RPMI8226 (cell line): ENCODE measurements at regions not wholly inside any gene's neighbourhood (a gene's known extent, or its start where the extent isn't known, plus 50 kb on each side); places are given as distances from the start of the nearest gene placed in this dataset.

Source experiments
- DNase-seq: peaks from one replicate; pipeline ENCODE4 v3.0.0-alpha.2; 2015

DNA sequence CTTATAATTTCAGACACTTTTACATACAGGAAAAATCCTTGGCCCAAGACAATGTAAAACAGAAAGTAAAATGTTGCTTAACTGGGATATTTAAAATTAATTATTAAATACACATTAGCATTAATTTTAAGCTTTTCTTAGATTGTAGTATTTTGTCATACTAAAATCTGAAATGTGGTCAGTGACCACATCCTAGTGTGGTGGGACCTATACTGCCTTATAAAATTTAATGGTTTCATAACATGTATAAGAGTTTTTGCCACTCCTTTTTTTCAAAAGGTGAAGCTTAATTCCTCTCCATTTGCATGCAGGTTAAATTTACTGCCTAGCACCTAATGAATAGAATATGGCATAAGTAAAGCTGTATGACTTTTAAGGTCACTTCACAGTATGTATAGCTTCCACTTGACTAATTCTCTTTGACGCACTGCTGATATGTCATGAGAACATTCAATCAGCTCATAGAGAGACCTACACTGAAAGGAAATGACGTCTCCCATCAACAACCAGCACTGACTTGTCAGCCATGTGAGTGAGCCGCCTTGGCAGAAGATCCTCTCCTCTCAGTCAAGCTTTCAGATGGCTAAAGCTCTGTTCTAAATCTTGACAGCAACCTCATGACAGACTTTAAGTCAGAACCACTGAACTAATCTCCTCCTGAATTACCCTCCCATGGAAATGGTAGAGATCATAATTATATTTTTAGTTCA, 847.8 kb downstream of the SI start:
- DNase-seq = no peak

DNA sequence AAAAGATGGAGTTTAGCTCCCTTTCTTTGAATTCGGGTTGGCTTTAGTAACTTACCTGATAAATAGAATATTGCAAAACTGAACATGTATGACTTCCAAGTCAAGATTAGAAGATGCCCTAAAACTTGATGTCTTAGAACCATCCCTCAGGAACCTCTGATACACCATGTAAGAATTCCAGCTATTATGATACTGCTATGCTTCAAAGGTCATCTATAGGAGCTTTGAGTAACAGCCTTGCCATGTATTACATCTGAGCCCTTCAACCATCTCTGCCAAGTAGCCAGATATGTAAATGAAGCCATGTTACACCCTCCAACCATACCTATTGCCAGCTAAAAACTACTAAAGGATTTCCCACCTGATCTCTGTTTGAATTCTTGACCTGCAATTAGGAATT, 854.2 kb downstream of the SI start:
- DNase-seq = no peak

DNA sequence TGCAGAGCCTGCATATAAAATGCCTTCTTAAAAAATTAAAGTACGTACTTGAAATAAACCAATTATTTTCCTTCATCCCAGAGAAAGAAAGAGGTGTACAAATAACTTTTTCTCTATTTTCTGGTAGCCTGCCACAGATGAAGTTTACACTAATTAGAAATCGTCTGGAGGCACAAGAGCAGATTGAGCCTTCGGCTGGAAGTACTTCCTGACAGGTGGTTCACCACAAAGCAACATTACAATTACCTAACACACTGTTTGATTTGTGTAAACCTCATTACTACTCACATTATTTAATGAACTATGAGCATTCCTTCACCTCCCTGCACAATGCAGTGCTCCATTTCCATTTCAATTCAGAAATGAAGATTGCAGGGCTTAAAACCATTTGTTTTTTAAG, 856.1 kb downstream of the SI start:
- DNase-seq = no peak

DNA sequence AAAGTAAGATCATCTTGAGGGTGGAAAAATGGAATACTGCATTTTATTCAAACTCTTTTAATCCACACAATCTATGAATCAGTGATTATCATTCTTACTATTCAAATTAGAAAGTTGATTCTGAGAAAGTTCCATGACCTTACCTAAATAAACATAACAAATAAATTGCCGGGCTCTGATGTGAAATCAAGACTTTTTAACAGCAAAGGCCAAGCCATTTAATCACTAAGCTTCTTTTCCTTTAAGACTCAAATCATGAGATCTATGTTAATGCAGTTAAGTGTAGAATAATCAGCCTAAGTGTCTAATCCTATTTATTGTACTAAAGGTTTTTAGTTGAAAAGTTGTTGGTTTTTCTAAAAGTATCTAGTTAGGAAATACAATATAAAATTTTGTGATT, 857.0 kb downstream of the SI start:
- DNase-seq = no peak

DNA sequence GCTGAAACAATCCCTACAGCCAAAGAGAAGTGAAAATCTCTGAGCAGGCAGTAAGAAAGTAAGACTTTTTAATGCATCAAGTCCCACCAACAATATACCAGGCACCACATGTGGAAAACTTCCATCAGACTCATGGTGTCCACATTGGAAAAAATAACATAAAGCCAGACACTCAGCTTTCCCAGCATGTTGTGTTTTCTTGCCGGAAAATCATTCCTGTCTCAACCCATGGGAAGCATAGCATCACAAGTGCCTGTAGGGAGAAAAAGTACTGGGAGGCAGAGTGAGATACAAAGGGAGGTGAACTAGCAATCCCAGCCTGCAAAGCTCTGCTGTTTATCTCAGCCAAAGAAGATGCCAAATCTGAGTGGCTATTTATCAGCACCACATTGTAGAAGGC, 868.9 kb downstream of the SI start:
- DNase-seq = no peak

DNA sequence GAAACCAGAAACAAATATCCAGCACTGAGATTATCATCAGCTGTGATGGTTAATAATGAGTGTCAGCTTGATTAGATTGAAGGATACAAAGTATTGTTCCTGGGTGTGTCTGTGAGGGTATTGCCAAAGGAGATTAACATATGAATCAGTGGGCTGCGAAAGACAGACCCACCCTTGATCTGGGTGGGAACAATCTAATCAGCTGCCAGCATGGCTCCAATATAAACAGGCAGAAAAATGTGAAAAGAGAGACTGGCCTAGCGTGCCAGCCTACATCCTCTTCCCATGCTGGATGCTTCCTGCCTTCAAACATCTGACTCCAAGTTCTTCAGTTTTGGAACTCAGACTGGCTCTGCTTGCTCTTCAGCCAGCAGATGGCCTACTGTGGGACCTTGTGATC, 869.5 kb downstream of the SI start:
- DNase-seq = no peak

DNA sequence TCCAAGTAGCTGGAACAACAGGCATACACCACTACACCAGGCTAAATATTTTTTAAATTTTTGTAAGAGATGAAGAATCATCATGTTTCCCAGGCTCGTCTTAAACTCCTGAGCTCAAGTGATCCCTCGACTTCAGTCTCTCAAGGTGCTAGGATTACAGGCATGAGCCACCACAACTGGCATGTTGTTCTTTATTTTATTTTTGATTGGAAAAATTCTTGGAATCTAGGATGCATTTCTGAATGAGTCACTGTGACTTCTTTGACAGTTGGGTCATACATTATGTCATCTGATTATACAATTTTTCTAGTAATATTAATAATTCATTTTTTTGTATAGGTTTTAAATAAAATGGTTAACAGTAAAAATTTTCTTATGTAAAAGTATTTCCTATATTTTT, 870.2 kb downstream of the SI start:
- no peak for DNase-seq

DNA sequence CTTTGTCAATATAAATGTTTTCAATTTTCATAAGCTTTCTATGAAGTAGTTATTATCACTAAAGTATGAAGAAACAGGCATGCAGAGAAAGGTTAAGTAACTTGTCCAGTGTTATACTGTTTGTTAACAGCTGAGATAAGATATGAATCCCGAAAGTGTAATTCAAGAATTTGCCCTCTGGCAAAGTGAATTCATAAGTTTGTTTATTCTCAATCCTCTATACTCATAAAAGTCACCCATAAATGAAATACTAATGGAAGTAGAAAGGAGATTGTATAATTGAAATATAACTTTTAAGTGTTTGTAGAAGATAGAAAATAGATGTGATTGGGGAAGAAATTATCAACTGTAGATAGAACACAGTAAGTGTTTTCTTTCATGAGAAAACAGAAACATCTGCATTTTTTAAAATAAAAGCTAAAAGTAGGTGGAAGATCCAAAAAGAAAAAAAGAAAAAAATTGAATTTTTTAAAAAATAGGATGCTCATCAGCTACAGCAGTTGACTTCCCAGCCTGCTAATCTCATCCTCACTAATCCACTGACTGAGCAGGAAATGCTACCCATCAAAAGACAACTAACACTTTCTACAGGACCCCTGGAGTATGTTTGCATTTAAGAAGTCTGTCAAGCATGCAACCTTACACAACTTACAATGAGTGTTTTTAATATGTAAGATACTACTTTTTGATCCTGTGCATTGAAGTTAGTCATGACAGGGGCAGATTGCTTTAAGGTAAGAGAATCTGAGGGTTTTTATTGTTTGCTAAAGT, 878.1 kb downstream of the SI start:
- no peak for DNase-seq

DNA sequence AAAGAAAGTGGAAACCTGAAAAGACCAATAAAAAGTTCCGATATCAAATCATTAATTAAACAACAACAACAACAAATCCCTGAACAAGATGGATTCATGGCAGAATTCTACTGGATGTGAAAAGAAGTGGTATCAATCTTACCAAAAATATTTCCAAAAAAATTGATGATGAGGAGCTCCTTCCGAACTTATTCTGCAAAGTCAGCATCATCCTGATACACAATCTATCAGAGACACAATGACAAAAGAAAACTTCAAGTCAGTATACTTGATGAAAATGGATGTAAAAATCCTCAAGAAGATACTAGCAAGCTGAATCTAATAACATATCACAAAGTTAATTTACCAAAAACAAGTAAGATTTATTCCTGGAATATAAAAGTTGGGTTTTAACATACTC, 881.8 kb downstream of the SI start:
- no peak for DNase-seq

DNA sequence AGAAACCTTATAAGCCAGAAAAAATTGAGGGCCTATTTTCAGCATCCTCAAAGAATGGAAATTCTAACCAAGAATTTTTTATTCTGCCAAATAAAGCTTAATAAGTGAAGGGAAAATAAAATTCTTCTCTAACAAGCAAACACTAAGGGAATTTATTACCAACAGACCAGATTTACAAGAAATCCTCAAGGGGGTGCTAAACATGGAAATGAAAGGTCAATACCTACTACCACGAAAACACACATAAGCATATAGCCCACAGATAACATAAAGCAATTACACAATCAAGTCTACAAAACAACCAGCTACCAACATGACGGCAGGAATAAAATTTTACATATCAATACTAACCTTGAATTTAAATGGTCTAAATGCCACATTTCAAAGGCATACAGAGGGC, 883.5 kb downstream of the SI start:
- DNase-seq = no peak

DNA sequence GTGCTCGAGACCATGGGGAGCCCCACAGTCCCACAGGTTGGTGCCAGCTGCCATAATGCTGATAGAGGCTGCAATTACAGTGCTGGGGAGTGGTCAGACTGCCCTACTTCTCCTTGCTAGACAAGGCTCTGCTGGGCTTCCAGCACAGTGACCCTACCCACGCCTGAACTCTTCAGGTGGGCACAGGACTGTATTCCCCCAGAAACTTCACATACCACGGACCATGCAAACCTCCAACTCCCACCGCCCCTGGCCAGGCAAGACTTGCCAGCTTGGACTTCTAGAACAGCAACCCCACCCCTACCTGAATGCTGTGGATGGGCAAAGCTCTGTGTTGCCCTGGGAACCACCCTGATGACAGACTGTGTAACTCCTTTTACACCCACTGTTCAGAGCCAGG, 885.3 kb downstream of the SI start:
- DNase-seq = no peak

DNA sequence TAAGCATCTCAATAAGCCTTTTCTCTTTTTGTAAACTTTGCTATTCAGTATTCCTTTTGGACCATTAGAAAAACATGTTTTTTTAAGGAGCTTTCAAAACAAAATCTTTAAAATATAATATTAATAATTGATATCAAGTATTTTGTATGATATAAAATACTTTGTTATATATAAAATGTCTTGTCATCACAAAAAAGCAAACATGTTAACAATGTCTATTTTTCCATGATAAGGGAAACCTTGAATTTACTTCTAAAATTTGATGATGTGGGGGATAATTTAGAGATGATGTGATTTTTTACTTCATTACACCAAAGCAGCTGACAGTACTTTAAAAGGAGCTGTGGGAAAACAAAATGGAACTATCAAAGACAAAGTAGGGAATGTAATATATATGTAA, 887.7 kb downstream of the SI start:
- DNase-seq = no peak

DNA sequence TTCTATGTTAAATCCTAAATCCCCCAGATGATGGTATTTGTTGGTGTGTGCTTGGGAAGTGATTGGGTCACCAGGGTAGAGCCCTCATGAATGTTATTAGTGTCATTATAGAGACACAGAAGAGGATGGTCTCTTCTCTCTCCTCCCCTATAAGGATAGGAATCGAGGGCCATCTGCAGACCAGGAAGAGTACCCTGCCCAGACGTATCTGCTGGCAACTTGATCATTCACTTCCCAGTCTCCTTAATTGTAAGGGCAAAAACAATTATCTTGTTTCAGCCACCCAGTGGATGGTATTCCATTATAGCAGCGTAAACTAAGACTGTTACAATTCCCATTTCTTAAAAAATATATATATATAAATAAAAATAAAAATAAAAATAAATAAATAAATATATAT, 892.2 kb downstream of the SI start:
- DNase-seq = no peak

DNA sequence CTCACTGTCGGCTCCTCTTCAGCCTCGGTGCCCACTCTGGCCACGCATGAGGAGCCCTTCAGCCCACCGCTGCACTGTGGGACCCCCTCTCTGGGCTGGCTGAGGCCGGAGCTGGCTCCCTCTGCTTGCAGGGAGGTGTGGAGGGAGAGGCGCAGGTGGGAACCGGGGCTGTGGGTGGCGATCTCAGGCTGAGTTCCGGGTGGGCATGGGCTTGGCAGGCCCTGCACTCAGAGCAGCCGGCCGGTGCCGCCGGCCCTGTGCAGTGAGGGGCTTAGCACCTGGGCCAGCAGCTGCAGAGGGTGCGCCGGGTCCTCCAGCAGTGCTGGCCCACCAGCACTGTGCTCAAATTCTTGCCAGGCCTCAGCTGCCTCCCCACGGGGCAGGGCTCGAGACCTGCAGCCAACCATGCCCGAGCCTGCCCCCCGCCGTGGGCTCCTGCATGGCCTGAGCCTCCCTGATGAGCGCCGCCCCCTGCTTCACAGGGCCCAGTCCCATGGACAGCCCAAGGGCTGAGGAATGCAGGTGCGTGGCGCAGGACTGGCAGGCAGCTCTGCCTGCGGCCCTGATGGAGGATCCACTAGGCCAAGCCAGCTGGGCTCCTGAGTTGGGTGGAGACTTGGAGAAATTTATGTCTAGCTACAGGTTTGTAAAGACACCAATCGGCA, 899.1 kb downstream of the SI start:
- no peak for DNase-seq

DNA sequence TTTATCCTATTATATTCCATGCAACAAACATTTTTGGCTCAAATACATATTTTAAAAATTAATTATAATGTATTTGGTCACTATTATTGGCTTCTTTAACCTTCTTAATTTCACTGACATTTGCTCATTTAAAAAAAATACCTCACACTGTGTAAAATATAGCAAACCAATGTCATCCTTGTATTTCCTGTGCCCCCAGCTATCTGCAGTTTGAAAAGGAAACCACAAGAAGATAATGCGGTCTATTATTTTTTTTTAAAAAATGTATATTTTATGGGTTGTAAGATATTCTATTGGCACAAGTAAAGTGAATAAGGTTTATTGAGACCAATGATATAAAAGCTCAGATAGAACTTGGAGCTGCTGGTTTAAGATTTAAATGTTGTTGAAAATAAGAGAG, 904.2 kb downstream of the SI start:
- DNase-seq = no peak

DNA sequence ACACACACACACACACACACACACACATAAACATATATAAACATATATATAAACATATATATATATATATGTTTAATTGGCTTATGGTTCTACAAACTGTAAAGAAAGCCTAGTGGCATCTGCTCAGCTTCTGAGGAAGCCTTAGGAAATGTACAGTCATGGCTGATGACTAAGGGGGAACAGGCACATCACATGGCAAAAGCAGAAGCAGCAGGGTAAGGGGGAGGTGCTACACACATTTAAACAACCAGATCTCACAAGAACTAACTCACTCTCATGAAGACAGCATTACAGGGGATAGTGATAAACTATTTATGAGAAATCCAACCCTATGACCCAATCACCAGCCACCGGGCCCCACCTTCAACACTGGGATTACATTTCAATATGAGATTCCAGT, 922.9 kb downstream of the SI start:
- DNase-seq = no peak

DNA sequence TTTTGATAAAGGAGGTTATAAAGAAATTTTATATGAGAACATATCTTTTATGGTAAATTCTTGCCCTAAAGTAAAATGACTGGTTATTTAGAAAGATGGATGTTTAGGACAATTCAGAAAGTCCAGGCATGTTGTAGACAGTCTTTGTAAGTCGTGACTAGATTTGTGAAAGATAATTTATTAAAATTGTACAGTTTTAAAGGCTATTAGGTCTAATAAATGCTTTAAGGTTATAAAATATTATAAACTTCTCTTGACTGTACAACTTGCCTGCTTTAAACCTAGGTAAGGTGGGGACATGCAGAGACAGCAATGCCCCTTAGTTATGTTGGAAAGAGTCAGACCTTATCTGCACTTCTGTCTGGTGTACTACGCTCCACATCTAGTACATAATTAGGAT, 933.5 kb downstream of the SI start:
- DNase-seq = no peak

DNA sequence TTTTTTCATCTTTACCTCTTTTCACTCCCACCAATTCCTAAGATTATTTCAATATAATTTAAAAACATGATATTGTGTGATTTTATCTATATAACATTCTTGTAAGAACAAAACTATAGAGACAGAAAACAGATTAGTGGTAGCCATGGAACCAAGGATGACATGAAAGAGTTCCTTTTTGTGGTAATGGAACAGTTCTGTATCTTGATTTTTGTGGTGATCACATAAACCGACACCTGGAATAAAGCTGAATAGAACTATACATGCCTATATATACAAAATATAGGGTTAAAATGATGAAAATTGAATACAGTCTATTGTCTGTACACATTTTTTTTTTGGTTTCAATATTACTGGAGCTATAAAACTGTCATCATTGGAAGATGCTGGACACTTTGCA, 945.4 kb downstream of the SI start:
- no peak for DNase-seq

DNA sequence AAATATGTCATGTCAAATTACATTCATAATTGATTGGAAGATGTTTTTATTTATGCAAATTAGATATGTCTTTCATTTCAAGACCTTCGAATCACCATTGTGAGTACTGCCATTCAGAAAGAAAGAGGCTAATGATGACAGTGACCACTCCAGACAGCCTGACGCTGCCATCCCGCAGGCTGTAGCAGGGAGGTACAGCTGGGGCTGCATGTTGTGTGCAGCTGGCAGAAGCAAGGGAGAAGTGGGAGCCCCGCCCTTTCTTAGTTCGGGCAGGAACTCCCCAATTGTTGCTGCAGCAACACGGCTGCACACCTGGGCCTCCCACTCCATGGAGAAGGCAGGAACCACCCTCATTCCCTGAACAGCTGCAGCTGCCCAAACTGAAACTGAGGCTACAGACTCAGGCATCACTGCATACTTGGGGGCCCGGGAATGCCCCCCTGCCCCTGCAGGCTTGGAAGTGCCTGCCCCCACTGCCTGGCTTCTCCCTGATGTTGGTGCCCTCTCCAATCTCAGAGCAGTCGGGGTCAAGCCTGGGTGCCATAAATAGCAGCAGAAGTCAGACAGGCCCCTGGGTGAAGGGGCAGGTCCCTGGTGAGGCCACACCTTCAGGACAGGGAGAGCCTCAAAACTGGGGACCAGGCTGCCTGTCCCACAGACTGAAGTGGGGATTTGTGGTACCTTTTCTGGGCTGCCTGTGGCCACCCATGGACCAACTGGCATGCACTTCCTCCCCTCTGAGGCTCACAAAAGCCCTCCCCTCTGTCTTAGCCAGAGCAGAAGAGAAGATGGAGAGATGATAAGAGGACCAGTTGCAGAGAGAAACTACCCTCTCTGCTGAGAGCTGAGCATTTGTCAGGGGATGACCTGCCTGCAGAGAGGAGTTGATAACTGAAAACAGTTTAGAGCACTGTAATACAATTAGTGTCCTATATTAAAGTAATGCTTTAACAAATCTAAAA, 964.6 kb downstream of the SI start:
- DNase-seq = peak; percentile 62

DNA sequence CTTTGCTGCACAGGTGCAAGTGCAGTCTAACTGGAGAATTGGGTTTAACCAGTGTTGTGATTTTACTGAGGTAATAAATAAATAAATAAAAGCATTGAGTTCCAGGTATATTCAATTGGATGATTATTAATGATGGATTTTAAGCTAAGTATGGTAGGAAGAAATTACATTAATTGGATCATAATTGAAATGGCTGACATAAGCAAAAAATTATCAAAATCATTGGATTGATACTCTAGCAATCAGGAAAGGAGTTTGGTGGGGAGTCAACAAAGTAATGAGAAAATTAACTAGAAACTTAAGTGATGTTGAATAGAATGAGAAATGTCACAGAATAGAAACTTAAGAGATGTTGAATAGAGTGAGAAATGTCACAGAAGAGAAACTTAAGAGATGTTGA, 981.9 kb downstream of the SI start:
- DNase-seq = no peak

DNA sequence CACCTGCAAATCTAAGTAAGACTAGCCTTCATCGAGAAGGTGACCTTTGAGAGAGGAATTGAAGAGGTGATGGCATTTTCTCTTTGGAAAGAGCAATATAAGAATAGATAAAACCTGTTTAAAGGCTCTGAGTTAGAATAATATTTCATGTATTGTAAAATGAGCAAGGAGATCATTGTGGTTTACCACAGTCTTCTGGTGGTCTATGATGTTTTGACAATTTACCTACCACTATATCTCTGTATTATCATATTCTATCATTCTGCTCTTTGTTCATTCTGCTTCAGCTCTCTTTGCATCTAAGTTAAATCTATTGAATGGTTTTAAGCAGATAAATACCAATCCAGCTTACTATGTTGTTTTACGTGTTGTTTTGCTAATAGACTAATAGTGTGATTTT, 982.3 kb downstream of the SI start:
- no peak for DNase-seq

DNA sequence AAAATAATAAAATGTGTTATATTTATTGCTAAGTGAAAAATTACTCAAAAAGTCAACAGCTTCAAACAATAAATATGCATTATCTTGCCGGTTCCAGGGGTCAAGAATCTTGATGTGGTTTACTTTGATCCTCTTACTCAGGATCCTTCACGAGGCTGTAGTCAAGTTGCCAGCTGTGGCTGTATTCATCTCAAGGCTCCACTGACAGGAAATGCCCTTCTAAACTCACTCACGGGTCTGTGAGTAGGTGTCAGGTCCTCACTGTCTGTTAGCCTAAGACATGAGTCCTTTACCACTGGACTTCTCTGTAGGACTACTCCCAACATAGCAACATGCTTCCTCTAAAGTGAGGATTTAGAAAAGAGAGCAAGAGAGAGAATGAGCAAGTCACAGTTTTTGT, 983.0 kb downstream of the SI start:
- DNase-seq = no peak

DNA sequence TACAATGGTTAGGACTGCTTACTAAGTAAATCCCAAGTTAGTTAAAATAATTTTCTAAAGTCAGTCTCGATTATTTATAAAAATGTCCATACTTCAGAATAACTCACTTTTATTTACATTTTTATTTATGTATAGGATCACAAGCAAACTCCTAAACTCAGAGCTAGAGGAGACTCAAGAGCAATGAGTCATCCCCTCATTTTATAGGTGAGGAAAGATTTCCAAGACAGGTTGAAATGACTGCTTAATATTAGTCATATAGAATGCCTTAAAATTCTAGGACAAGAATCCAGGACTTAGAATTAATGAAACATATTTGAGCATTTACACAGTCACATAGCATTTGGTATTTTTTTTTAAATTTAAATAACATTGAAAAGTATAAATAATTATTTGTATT, 983.8 kb downstream of the SI start:
- DNase-seq = no peak
